ENCODE measurements at regions not wholly inside any gene's neighbourhood (a gene's known extent, or its start where the extent isn't known, plus 50 kb on each side); places are given as distances from the start of the nearest gene placed in this dataset.

- peaks cover 25% of the 10 kb centered on the region for H3K4me1 Mint-ChIP-seq (ENCODE audit: insufficient read depth, unreplicated experiment)
These were observed 500.0 kb downstream of the PLPP3 start for GRCh38 chr1:56079391-56079790.

DNA sequence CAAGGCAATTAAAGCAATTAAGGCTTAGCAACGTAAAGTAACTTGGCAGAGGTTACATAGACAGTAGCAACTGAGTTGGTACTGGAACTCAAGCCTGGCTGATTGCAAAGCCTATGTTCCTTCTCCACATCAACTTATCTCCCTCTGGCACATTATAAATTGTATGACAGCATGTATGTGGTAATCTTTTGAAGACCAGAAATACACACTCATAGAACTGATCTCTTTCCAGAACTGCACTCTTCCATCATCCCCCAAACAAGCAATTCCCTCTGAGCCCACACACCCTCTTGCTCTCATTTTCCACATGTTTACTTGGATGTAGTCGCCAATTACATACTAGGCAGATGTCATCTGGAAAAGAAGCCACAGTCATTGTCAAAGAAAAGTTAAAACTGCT lies 502.2 kb downstream of the PLPP3 start:
- Mint-ChIP-seq H3K36me3 (ENCODE audit: insufficient read depth, unreplicated experiment) (no peaks in the 10 kb centered on the region), H3K27ac (ENCODE audit: low read depth, unreplicated experiment) (peak overlapping the region; percentile 41), H3K9me3 (ENCODE audit: unreplicated experiment) (no peaks in the 10 kb centered on the region), H3K27me3 (ENCODE audit: insufficient read depth, unreplicated experiment) (no peaks in the 10 kb centered on the region), H3K4me1 (ENCODE audit: insufficient read depth, unreplicated experiment) (peaks cover 34% of the 10 kb centered on the region), H3K4me3 (ENCODE audit: unreplicated experiment) (no peak overlapping the region)
- intact Hi-C loops (cut with micrococcal nuclease), result no loop called here
- CTCF ChIA-PET, result no interaction called here
- BruUV-seq (replicated peaks), result no TSS peak
- POLR2A ChIA-PET, result no interaction called here
- DNase-seq (ENCODE audit: unreplicated experiment), result no peak
- no peak for TF ChIP-seq CTCF (IDR thresholded peaks at IDR 0.05; ENCODE audit: unreplicated experiment)

More at GRCh38 chr1:56079391-56079790, 500.0 kb downstream of the PLPP3 start:
- no peak for TF ChIP-seq CTCF (IDR thresholded peaks at IDR 0.05; ENCODE audit: unreplicated experiment)
- no peak for DNase-seq (ENCODE audit: unreplicated experiment)
- Mint-ChIP-seq H3K4me3 (ENCODE audit: unreplicated experiment) (no peak overlapping the region), H3K27ac (ENCODE audit: low read depth, unreplicated experiment) (peak overlapping the region; percentile 83), H3K9me3 (ENCODE audit: unreplicated experiment) (no peaks in the 10 kb centered on the region), H3K36me3 (ENCODE audit: insufficient read depth, unreplicated experiment) (no peaks in the 10 kb centered on the region), H3K27me3 (ENCODE audit: insufficient read depth, unreplicated experiment) (no peaks in the 10 kb centered on the region)
- ChIA-PET CTCF (no interaction called here), POLR2A (interaction anchor here (0.6 to 0.9 kb wide), 3 partner anchors 16 to 353 kb away, joined by 3 to 4 read pairs (median 3); no protein-coding TSS in a partner anchor)
- intact Hi-C loops (cut with micrococcal nuclease), result no loop called here
- no TSS peak for BruUV-seq (replicated peaks)

GRCh38 chr1:56074007-56074651 lies 505.2 kb downstream of the PLPP3 start:
- no TSS peak for BruUV-seq (replicated peaks)
- ChIA-PET POLR2A (interaction anchor here (0.6 to 1.2 kb wide), 2 partner anchors 9 to 1006 kb away, joined by 3 read pairs; no protein-coding TSS in a partner anchor), CTCF (no interaction called here)
- peak; percentile 71 for DNase-seq (ENCODE audit: unreplicated experiment)
- Mint-ChIP-seq H3K27ac (ENCODE audit: low read depth, unreplicated experiment) (peak overlapping the region; percentile 8), H3K4me1 (ENCODE audit: insufficient read depth, unreplicated experiment) (peaks cover 14% of the 10 kb centered on the region), H3K4me3 (ENCODE audit: unreplicated experiment) (no peak overlapping the region), H3K9me3 (ENCODE audit: unreplicated experiment) (peaks cover 5% of the 10 kb centered on the region), H3K36me3 (ENCODE audit: insufficient read depth, unreplicated experiment) (no peaks in the 10 kb centered on the region), H3K27me3 (ENCODE audit: insufficient read depth, unreplicated experiment) (no peaks in the 10 kb centered on the region)
- no peak for TF ChIP-seq CTCF (IDR thresholded peaks at IDR 0.05; ENCODE audit: unreplicated experiment)
- intact Hi-C loops (cut with micrococcal nuclease), result no loop called here

DNA sequence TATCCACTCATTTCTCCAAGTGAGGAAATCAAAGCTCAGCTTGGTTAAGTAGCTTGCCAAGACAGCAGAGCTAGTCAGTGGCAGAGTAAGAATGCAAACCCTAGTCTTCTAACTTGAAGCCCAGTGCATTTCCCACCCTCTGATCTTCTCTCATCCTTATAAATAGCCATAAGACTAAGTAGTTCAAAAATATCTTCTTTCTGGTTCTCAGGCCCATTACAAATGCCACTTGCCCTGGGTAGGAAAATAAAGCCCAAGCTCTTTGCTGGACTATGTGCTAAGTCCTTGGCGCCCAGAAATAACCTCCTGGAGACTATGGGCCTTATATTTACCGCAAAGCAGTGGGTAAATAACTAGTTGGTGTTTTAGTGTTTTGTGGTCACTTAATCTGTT lies 505.8 kb downstream of the PLPP3 start:
- BruUV-seq (replicated peaks), result no TSS peak
- no peaks in the 10 kb centered on the region for H3K36me3 Mint-ChIP-seq (ENCODE audit: insufficient read depth, unreplicated experiment)

More for the DNA sequence above, 505.8 kb downstream of the PLPP3 start:
- Mint-ChIP-seq H3K27ac (ENCODE audit: low read depth, unreplicated experiment) (peak overlapping the region; percentile 8), H3K4me1 (ENCODE audit: insufficient read depth, unreplicated experiment) (peaks cover 19% of the 10 kb centered on the region), H3K27me3 (ENCODE audit: insufficient read depth, unreplicated experiment) (no peaks in the 10 kb centered on the region), H3K4me3 (ENCODE audit: unreplicated experiment) (no peak overlapping the region), H3K9me3 (ENCODE audit: unreplicated experiment) (peaks cover 7% of the 10 kb centered on the region)
- POLR2A ChIA-PET, result interaction anchor here (0.6 to 1.6 kb wide), 3 partner anchors 9 to 1005 kb away, joined by 3 to 4 read pairs (median 3); no protein-coding TSS in a partner anchor
- CTCF ChIA-PET, result no interaction called here
- DNase-seq (ENCODE audit: unreplicated experiment), result no peak
- intact Hi-C loops (cut with micrococcal nuclease), result no loop called here
- TF ChIP-seq CTCF (IDR thresholded peaks at IDR 0.05; ENCODE audit: unreplicated experiment), result no peak

Data from MCF 10A (cell line).